Spinal cord (tissue), 9 donors: ENCODE measurements at regions not wholly inside any gene's neighbourhood (a gene's known extent, or its start where the extent isn't known, plus 50 kb on each side); places are given as distances from the start of the nearest gene placed in this dataset.

ENCODE experiments used
- DNase-seq, 6 donors: peaks; one replicate each; pipeline versions ENCODE4 v3.0.0 to v3.0.0-alpha.2; 2013 to 2015; ENCODE audit warnings: low spot score in 6 of 6, low read depth in 4 of 6
- H3K27ac ChIP-seq: one replicate; pipeline ENCODE4 v1.5.1; 2013; ENCODE audit warnings: low read depth, low read length, control low read depth
- H3K27me3 ChIP-seq: one replicate; pipeline ENCODE4 v1.6.1; 2013; ENCODE audit warnings: low read length; ENCODE audit not compliant: control insufficient read depth, insufficient read depth
- H3K36me3 ChIP-seq: one replicate; pipeline ENCODE4 v1.6.1; 2013; ENCODE audit warnings: low read length; ENCODE audit not compliant: control insufficient read depth, insufficient read depth
- H3K4me1 ChIP-seq: one replicate; pipeline ENCODE4 v1.6.1; 2013; ENCODE audit warnings: low read length; ENCODE audit not compliant: control insufficient read depth, insufficient read depth
- H3K4me3 ChIP-seq: one replicate; pipeline ENCODE4 v1.5.1; 2013; ENCODE audit warnings: low read depth, low read length, control low read depth
- H3K9me3 ChIP-seq: one replicate; pipeline ENCODE4 v1.6.1; 2013; ENCODE audit warnings: low read length; ENCODE audit not compliant: control insufficient read depth, insufficient read depth
- WGBS: methylation state at CpG from one replicate; pipeline ENCODE4 v1.1.5; 2013; ENCODE audit warnings: missing lambda C conversion rate; ENCODE audit not compliant: insufficient coverage; 5-methylcytosine and 5-hydroxymethylcytosine counted together
- donor health status: healthy.

DNA sequence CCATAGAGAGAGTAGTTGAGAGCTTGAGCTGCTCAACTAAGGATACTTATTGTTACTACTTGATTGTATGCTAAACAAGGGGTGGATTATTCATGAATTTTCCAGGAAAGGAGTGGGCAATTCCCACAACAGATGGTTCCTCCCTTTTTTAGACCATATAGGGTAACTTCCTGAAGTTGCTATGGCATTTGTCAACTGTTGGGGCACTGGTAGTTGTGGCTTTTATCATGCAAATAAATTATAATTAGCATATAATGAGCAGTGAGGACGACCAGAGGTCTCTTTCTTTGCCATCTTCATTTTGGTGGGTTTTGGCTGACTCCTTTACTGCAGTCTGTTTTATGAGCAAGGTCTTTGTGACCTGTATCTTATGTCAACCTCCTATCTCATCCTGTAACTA is 1403.5 kb upstream of the PABPC4L start:
- WGBS: no CpG with 5 or more reads among the region's 1 CpG
- no peak overlapping the region for H3K27ac ChIP-seq
- no peaks in the 10 kb centered on the region for H3K4me1 ChIP-seq
- no peaks in the 10 kb centered on the region for H3K27me3 ChIP-seq
- no peaks in the 10 kb centered on the region for H3K36me3 ChIP-seq
- no peak overlapping the region for H3K4me3 ChIP-seq
- no peak for DNase-seq
- H3K9me3 ChIP-seq: peaks cover 3% of the 10 kb centered on the region

DNA sequence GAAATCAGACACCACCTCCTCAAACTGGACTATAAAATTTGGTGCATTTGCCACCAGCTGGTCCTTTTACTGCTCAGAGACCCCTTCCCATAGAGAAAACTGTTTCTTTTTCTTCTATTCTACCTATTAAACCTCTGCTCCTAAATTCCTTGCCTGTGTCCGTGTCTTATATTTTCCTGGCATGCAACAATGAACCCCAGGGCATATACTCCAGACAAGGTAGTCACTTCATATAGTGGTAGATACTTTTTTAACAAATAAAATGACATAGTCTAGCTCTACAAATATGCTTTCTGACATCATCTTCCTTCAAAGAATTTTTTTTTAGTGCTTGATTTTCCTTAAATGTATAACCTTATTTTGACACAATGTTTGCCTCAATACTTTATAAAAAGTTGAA is 1402.9 kb upstream of the PABPC4L start:
- Histone ChIP-seq H3K4me3 (no peak overlapping the region), H3K27ac (no peak overlapping the region), H3K9me3 (peaks cover 4% of the 10 kb centered on the region), H3K36me3 (no peaks in the 10 kb centered on the region), H3K27me3 (no peaks in the 10 kb centered on the region), H3K4me1 (no peaks in the 10 kb centered on the region)
- no peak for DNase-seq
- WGBS: no CpG with 5 or more reads among the region's 1 CpG

DNA sequence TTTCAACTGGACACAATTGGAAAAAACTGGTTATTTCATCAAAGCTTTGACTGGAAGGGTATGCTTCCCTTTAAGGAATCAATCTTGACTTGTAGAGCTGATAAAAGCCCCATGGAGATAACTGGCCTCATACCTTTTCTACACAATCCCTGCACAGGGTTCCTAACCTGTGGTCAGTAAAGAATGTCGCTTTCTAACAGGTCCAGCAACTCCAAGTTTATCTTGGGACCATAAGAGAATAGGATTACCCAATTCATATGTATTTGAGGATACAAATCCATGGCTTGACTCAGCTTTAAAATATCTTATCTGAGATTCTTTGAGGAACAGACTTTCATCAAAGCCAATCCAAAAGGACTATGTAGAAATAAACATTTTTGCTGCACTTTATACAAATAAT is 1399.8 kb upstream of the PABPC4L start:
- H3K27me3 ChIP-seq: no peaks in the 10 kb centered on the region
- H3K4me1 ChIP-seq: no peaks in the 10 kb centered on the region
- no CpG with 5 or more reads among the region's 1 CpG for WGBS
- DNase-seq: no peak
- no peaks in the 10 kb centered on the region for H3K36me3 ChIP-seq
- no peak overlapping the region for H3K4me3 ChIP-seq
- no peak overlapping the region for H3K27ac ChIP-seq
- peaks cover 10% of the 10 kb centered on the region for H3K9me3 ChIP-seq

DNA sequence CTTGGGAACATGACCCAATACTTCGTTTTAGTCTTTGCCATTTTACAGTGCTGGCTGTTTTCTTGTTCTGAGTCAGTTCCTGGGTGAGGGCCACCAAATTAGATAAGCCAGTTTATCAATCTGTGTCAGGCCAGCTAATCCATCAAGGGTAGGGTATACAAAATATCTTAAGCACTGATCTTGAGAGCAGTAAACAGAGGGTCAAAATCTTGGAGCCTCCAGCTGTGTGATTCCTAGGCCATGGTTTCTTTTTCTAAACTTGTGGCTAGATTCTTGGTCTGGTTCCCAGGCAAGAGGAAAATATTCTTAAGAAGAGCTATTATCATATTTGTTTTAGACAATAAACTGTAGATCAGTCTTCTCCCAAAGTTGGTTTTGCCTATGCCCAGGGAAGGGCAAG is 1396.6 kb upstream of the PABPC4L start:
- H3K27me3 ChIP-seq: no peaks in the 10 kb centered on the region
- no peaks in the 10 kb centered on the region for H3K36me3 ChIP-seq
- DNase-seq: no peak
- H3K4me3 ChIP-seq: no peak overlapping the region
- peaks cover 11% of the 10 kb centered on the region for H3K9me3 ChIP-seq
- WGBS: 90% methylated on average over 1 of the region's 1 CpG
- no peak overlapping the region for H3K27ac ChIP-seq
- no peaks in the 10 kb centered on the region for H3K4me1 ChIP-seq

DNA sequence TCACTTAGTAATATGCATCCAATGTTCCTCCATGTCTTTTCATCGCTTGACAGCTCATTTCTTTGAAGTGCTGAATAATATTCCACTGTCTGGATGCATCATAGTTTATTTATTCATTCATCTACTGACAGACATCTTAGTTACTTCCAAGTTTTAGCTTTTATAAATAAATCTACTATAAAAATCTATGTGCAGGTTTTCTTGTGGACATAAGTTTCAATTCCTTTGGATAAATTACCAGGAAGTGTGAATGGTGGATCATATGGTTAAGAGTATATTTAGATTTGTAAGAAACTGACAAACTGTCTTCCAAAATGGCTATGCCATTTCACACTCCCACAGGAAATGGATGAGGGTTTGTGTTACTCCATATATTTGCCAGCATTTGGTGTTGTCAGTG is 1392.9 kb upstream of the PABPC4L start:
- H3K27ac ChIP-seq: no peak overlapping the region
- no peak overlapping the region for H3K4me3 ChIP-seq
- no CpG with 5 or more reads among the region's 1 CpG for WGBS
- H3K27me3 ChIP-seq: no peaks in the 10 kb centered on the region
- peaks cover 8% of the 10 kb centered on the region for H3K9me3 ChIP-seq
- no peaks in the 10 kb centered on the region for H3K4me1 ChIP-seq
- peak in 1 of 6 donors; percentile 79 for DNase-seq
- no peaks in the 10 kb centered on the region for H3K36me3 ChIP-seq

DNA sequence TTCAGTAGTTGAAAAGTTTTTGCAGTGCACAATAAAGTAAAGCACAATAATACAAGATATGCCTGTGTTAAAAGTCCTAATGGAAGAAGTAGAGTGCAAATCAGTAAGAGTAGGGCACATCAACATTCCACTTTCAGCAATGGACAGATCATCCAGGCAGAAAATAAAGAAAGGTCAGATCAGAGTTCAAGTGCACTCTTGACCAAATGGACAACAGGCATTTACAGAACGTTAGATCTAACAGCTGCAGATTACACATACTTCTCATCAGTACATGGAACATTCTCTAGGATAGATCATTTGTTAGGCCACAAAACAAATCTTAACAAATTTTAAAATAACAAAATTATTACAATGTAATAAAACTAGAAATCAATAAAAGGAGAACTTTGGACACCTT is 1373.5 kb upstream of the PABPC4L start:
- WGBS: no CpG with 5 or more reads among the region's 1 CpG
- Histone ChIP-seq H3K4me1 (no peaks in the 10 kb centered on the region), H3K27ac (no peak overlapping the region), H3K4me3 (no peak overlapping the region), H3K36me3 (no peaks in the 10 kb centered on the region), H3K27me3 (no peaks in the 10 kb centered on the region), H3K9me3 (no peaks in the 10 kb centered on the region)
- no peak for DNase-seq

DNA sequence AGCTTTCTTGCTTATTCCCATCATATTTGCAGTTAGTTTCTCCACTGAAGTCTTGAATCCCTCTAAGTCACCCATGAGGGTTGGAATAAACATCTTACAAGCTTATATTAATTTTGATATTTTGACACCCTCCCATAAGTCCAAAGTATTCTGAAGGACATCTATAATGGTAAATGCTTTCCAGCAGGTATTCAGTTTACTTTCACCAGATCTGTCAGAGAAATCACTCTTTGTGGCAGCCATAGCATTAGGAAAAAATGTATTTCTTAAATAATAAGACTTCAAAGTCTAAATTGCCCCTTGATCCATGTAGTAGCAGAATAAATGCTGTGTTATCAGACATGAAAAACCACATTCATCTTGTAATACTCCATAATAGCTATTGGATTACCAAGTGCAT is 1371.7 kb upstream of the PABPC4L start:
- no peak for DNase-seq
- H3K36me3 ChIP-seq: no peaks in the 10 kb centered on the region
- no peak overlapping the region for H3K27ac ChIP-seq
- H3K27me3 ChIP-seq: no peaks in the 10 kb centered on the region
- no peak overlapping the region for H3K4me3 ChIP-seq
- no peaks in the 10 kb centered on the region for H3K4me1 ChIP-seq
- H3K9me3 ChIP-seq: no peaks in the 10 kb centered on the region

DNA sequence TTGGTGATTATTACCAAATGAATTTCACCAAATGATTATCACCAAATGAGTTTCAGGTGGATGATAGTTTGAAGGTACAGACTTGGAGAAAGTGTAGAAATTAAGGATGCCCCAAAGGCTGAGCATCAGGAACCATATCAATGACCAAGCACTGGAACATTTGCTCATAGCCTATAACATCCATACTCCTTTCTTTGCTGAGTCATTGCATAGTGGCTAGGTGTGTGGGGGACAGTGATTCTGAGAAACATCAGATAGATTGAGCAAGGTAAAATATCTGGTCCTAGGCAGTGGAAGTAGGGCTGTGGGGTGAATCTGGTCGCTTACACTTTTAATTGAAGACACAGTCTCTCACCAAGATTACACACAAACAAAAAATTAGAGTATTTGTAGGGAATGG is 1362.5 kb upstream of the PABPC4L start:
- H3K9me3 ChIP-seq: no peaks in the 10 kb centered on the region
- H3K36me3 ChIP-seq: no peaks in the 10 kb centered on the region
- no peak overlapping the region for H3K27ac ChIP-seq
- no CpG with 5 or more reads among the region's 1 CpG for WGBS
- DNase-seq: no peak
- H3K4me3 ChIP-seq: no peak overlapping the region
- H3K4me1 ChIP-seq: no peaks in the 10 kb centered on the region
- H3K27me3 ChIP-seq: no peaks in the 10 kb centered on the region

DNA sequence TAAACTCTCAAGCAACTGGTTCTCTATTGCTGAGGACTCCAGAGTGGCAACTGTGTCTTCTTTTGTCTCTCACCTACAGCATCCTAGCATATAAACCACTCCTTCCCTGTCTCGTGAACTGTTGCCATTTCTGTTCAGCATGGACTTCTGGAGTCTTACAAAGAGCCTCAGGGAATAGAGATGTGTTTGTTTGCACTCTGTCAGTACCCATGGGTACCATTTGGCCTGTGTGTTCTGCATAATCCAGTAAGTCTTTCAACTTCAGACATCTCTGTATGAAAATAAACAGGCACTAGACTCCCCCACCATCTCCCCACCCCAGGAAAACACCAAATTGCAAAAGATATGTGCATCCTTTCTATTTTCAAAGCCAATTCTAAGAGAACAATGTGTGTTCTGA is 1351.6 kb upstream of the PABPC4L start:
- Histone ChIP-seq H3K36me3 (no peaks in the 10 kb centered on the region), H3K4me1 (no peaks in the 10 kb centered on the region), H3K27me3 (no peaks in the 10 kb centered on the region), H3K27ac (no peak overlapping the region), H3K9me3 (no peaks in the 10 kb centered on the region), H3K4me3 (no peak overlapping the region)
- DNase-seq: no peak
- whole genome bisulfite sequencing: no CpG with 5 or more reads among the region's 1 CpG

DNA sequence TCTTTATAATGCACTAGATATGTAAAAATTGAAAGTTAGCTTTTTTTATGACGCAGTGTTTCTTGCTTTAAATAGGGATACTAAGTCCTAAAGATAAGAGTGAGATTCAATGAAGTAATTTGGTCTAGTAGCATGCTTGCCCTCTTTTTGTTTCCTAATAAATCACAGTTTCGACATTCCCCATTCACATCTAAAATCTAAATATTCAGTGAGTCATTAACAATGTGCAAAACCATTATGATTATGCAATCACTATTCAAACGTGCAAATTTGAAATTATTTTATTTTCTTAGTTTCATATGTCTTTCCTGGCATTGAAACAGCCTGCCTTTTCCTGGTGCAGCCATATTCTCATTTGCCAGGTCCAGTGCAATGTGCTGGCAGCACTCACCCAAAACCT is 1350.5 kb upstream of the PABPC4L start:
- no CpG with 5 or more reads among the region's 3 CpGs for WGBS

More for the DNA sequence above, 1350.5 kb upstream of the PABPC4L start:
- no peaks in the 10 kb centered on the region for H3K9me3 ChIP-seq
- H3K36me3 ChIP-seq: no peaks in the 10 kb centered on the region
- DNase-seq: no peak
- H3K27me3 ChIP-seq: no peaks in the 10 kb centered on the region
- no peak overlapping the region for H3K4me3 ChIP-seq
- H3K4me1 ChIP-seq: no peaks in the 10 kb centered on the region
- no peak overlapping the region for H3K27ac ChIP-seq
